ENCODE measurements at regions not wholly inside any gene's neighbourhood (a gene's known extent, or its start where the extent isn't known, plus 50 kb on each side); places are given as distances from the start of the nearest gene placed in this dataset.

DNA sequence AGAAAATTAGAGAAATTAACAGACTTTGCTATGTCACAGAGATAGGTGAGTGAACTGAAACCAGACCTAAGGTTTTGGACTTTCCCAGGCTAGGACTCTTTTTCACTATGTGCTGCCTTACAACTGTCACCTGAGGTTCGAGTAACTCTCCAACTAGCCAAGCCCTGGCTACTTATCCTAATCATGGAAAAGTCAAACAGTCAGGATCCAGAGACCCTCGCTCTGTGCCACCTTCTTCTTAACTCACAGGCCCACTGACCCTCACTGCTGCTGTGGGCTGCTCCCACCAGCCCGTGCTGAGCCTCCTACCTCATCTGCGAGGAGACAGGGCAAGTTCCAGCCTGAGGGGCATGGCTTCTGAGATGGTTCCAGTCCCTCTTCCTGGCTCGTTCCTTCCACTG lies 211.4 kb upstream of the KLF14 start:
- ATAC-seq (ENCODE audit: low FRiP score) (no peak), DNase-seq (ENCODE audit: low spot score) (no peak)
- TF ChIP-seq CTCF (IDR thresholded peaks at IDR 0.05) = no peak

- DNase-seq (ENCODE audit: low spot score) (no peak), ATAC-seq (ENCODE audit: low FRiP score) (no peak)
- TF ChIP-seq CTCF (IDR thresholded peaks at IDR 0.05) = no peak
Observed at GRCh38 chr7:130946114-130946513, 212.1 kb upstream of the KLF14 start.

- ATAC-seq (ENCODE audit: low FRiP score) (no peak), DNase-seq (ENCODE audit: low spot score) (no peak)
- TF ChIP-seq CTCF (IDR thresholded peaks at IDR 0.05) = no peak
Observed at GRCh38 chr7:130947792-130948580, 214.0 kb upstream of the KLF14 start.

GRCh38 chr7:130948822-130949221 lies 214.8 kb upstream of the KLF14 start:
- no peak for TF ChIP-seq CTCF (IDR thresholded peaks at IDR 0.05)
- ATAC-seq (ENCODE audit: low FRiP score) (no peak), DNase-seq (ENCODE audit: low spot score) (no peak)

GRCh38 chr7:130949550-130949949 lies 215.5 kb upstream of the KLF14 start:
- no peak for ATAC-seq (ENCODE audit: low FRiP score)
- TF ChIP-seq CTCF (IDR thresholded peaks at IDR 0.05) = no peak
- no peak for DNase-seq (ENCODE audit: low spot score)

DNA sequence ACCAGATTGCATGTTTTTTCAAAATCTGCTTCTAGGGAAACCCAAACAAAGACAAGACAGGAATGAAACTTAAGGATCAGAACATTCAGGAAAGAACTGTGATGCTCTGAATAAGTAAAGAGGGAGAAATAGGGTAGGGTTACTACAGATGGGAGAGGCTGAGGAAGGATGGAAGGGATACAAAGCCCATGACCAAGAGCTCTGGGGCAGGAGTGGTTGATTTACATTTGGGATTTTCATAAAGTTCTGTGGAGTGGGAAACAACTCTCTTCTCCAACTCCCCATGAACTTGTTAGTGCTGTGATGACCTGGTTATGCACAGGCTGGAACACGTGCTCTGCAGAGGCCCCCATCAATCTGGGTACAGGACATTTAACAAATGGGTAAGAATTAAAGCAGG lies 216.0 kb upstream of the KLF14 start:
- ATAC-seq (ENCODE audit: low FRiP score) (no peak), DNase-seq (ENCODE audit: low spot score) (no peak)
- no peak for TF ChIP-seq CTCF (IDR thresholded peaks at IDR 0.05)

- ATAC-seq (ENCODE audit: low FRiP score) (no peak), DNase-seq (ENCODE audit: low spot score) (no peak)
- no peak for TF ChIP-seq CTCF (IDR thresholded peaks at IDR 0.05)
Observed at GRCh38 chr7:130950741-130951140, 216.7 kb upstream of the KLF14 start.

Measured in omental fat pad (tissue), 3 donors.